Tibial artery (tissue), 4 donors: ENCODE measurements at regions not wholly inside any gene's neighbourhood (a gene's known extent, or its start where the extent isn't known, plus 50 kb on each side); places are given as distances from the start of the nearest gene placed in this dataset.

Source experiments
- DNase-seq, 2 donors: peaks; one replicate each; pipeline ENCODE4 v3.0.0-alpha.2; 2019
- H3K27ac ChIP-seq, 2 donors: fragments of 200-600 bp; sonication (generic) in 1 of 2; 1 replicate in 1 of 2; 2 replicates in 1 of 2; pipeline ENCODE4 v1.5.1; 2018 to 2019; ENCODE audit warnings: mild to moderate bottlenecking in 1 of 2
- H3K27me3 ChIP-seq, 2 donors: fragments of 200-600 bp; sonication (generic) in 1 of 2; one replicate each; pipeline versions ENCODE4 v1.5.1 to v1.6.0; 2016 to 2019
- H3K36me3 ChIP-seq, 3 donors: fragments of 200-600 bp; sonication (generic) in 2 of 3; one replicate each; pipeline ENCODE4 v1.5.1; 2016 to 2019; ENCODE audit warnings: mild to moderate bottlenecking in 2 of 3
- H3K4me1 ChIP-seq, 4 donors: fragments of 200-600 bp; sonication (generic) in 2 of 4; 1 replicate in 3 of 4; 2 replicates in 1 of 4; pipeline ENCODE4 v1.5.1; 2016 to 2019
- H3K4me3 ChIP-seq, 2 donors: fragments of 200-600 bp; sonication (generic) in 1 of 2; 1 replicate in 1 of 2; 2 replicates in 1 of 2; pipeline ENCODE4 v1.5.1; 2018 to 2019; ENCODE audit warnings: mild to moderate bottlenecking in 2 of 2
- H3K9me3 ChIP-seq, 3 donors: fragments of 200-600 bp; sonication (generic) in 1 of 3; one replicate each; pipeline ENCODE4 v1.5.1; 2016 to 2019
- intact Hi-C: fragments of 100-400 bp; cut with DNase I; formaldehyde crosslinking; loops from one replicate; pipeline ENCODE4 v1.15.0; 2023; ENCODE audit warnings: low total_unique reads
- TF ChIP-seq, protein P1 (sequence below), 2 experiments: fragments of 200-600 bp in 1 of 2; fragments of 450-650 bp in 1 of 2; IDR thresholded peaks; one replicate each; pipeline ENCODE4 v1.5.1; 2017 to 2019; ENCODE audit warnings: antibody characterized with exemption in 2 of 2, mild to moderate bottlenecking in 1 of 2, moderate library complexity in 1 of 2

GRCh38 chr22:48887394-48888332 lies 940.0 kb downstream of the BRD1 start:
- Histone ChIP-seq H3K36me3 (no peaks in the 10 kb centered on the region), H3K9me3 (peaks cover 0 to 4% (median 0%) of the 10 kb centered on the region in 3 donors), H3K4me3 (no peak overlapping the region), H3K27ac (no peak overlapping the region), H3K4me1 (no peaks in the 10 kb centered on the region), H3K27me3 (peaks cover 0 to 22% of the 10 kb centered on the region in 2 donors)
- DNase-seq = no peak
- intact Hi-C loops = no loop called here
- TF ChIP-seq, protein P1, sequence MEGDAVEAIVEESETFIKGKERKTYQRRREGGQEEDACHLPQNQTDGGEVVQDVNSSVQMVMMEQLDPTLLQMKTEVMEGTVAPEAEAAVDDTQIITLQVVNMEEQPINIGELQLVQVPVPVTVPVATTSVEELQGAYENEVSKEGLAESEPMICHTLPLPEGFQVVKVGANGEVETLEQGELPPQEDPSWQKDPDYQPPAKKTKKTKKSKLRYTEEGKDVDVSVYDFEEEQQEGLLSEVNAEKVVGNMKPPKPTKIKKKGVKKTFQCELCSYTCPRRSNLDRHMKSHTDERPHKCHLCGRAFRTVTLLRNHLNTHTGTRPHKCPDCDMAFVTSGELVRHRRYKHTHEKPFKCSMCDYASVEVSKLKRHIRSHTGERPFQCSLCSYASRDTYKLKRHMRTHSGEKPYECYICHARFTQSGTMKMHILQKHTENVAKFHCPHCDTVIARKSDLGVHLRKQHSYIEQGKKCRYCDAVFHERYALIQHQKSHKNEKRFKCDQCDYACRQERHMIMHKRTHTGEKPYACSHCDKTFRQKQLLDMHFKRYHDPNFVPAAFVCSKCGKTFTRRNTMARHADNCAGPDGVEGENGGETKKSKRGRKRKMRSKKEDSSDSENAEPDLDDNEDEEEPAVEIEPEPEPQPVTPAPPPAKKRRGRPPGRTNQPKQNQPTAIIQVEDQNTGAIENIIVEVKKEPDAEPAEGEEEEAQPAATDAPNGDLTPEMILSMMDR (IDR thresholded peaks at IDR 0.05) = no peak

- intact Hi-C loops = no loop called here
- peak; percentile 17 to 56 for DNase-seq
- H3K9me3 ChIP-seq = peaks cover 0 to 3% (median 0%) of the 10 kb centered on the region in 3 donors
- no peaks in the 10 kb centered on the region for H3K36me3 ChIP-seq
- no peak overlapping the region for H3K4me3 ChIP-seq
- peaks cover 0 to 22% of the 10 kb centered on the region in 2 donors for H3K27me3 ChIP-seq
- no peak overlapping the region for H3K27ac ChIP-seq
- no peaks in the 10 kb centered on the region for H3K4me1 ChIP-seq
- TF ChIP-seq, protein P1 (IDR thresholded peaks at IDR 0.05) = no peak
Observed at GRCh38 chr22:48886604-48887393, 940.9 kb downstream of the BRD1 start.

DNA sequence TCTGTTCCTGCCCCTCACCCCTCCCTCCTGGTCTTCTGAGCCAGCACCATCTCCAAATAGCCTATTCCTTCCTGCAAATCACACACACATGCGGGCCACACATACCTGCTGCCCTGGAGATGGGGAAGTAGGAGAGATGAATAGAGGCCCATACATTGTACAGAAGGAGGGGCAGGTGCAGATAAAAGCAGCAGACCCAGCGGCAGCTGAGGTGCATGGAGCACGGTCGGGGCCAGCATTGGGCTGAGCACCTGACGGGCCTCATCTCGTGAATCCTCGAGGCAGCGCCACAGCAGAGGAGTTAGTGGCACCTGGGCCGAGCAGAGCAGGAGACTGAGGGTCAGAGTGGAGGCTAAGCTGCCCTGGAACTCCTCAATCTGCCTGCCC lies 941.8 kb downstream of the BRD1 start:
- peak in 1 of 2 donors; percentile 45 for DNase-seq
- intact Hi-C loops = no loop called here
- Histone ChIP-seq H3K27ac (no peak overlapping the region), H3K9me3 (no peaks in the 10 kb centered on the region), H3K4me3 (no peak overlapping the region), H3K27me3 (peaks cover 0 to 22% of the 10 kb centered on the region in 2 donors), H3K36me3 (no peaks in the 10 kb centered on the region), H3K4me1 (no peaks in the 10 kb centered on the region)
- TF ChIP-seq, protein P1 (IDR thresholded peaks at IDR 0.05) = no peak

DNA sequence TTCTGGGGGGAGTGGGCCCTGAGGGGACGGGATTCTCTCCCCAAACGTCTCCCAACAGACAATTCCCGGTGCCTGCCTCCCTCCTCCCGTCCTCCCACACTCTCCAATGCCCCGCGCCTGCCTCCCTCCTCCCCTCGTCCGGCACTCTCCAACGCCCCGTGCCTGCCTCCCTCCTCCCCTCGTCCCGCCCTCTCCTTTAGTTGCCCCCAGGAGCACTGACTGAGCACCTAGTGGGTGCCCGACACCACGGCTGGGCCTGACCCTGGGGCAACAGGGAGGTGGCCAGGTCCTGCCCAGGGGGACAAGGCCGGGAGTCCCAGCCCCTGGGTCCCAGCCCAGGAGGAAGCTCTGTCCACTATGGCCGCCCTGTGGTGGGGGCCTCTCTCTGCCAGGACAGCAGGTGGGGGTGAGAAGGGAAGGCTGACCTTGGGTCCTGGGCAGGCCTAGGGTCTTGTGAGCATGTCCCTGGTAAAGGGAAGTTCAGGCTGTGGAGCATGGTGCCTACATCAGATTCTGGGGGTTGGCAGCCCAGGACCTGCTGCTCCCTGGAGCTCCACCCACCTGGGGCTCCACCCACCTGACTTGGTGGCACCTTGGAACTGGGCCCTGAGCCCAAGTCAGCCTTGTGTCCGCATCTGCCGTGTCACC lies 942.3 kb downstream of the BRD1 start:
- intact Hi-C loops = no loop called here
- peaks cover 0 to 21% of the 10 kb centered on the region in 2 donors for H3K27me3 ChIP-seq
- H3K27ac ChIP-seq = no peak overlapping the region
- no peaks in the 10 kb centered on the region for H3K4me1 ChIP-seq
- no peaks in the 10 kb centered on the region for H3K9me3 ChIP-seq
- DNase-seq = peak; percentile 7 to 51
- no peaks in the 10 kb centered on the region for H3K36me3 ChIP-seq
- no peak overlapping the region for H3K4me3 ChIP-seq
- TF ChIP-seq, protein P1 (IDR thresholded peaks at IDR 0.05) = no peak

DNA sequence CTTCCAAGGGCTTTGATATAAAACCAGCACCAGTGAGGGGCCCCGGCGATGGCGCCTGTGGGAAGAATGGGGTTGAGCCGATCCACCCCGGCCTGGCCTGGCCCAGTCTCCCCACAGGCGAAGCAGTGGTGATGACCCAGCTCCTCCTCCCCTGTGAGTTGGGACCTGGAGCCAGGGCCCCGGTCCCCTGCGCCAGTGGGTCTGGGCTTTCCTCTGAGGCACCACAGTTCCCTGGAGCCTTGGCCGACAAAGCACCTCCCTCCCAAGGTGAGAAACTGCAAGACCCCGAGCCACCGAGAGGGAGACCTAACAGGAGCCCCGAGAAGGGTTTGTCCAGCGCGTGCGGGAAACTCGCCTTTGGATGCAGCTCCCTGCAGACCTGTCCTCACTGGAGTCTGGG lies 942.9 kb downstream of the BRD1 start:
- intact Hi-C loops = no loop called here
- no peak overlapping the region for H3K4me3 ChIP-seq
- DNase-seq = peak; percentile 8 to 43
- no peak overlapping the region for H3K27ac ChIP-seq
- no peaks in the 10 kb centered on the region for H3K9me3 ChIP-seq
- H3K4me1 ChIP-seq = no peaks in the 10 kb centered on the region
- TF ChIP-seq, protein P1 (IDR thresholded peaks at IDR 0.05) = no peak
- H3K27me3 ChIP-seq = peaks cover 0 to 20% of the 10 kb centered on the region in 2 donors
- no peaks in the 10 kb centered on the region for H3K36me3 ChIP-seq
